A673 (cell line): ENCODE measurements at regions not wholly inside any gene's neighbourhood (a gene's known extent, or its start where the extent isn't known, plus 50 kb on each side); places are given as distances from the start of the nearest gene placed in this dataset.

Experiments used
- EZH2 ChIP-seq: fragments of 200-600 bp; sonication (generic); IDR thresholded peaks from 2 replicates; pipeline ENCODE4 v1.6.1; 2017; ENCODE audit warnings: borderline replicate concordance, low read depth, mild to moderate bottlenecking, mixed read lengths, antibody characterized with exemption, low read length; ENCODE audit not compliant: poor library complexity, severe bottlenecking
- TF ChIP-seq, protein P1 (sequence below): fragments of 300-800, 200-600 bp; sonication (generic); conservative IDR thresholded peaks from 2 replicates; pipeline ENCODE4 v1.5.1; 2017; ENCODE audit warnings: low read depth, mild to moderate bottlenecking, antibody characterized with exemption, low read length, moderate library complexity, mixed read lengths

GRCh38 chr2:48249631-48250473 lies 64.6 kb upstream of the FOXN2 start:
- TF ChIP-seq, protein P1, sequence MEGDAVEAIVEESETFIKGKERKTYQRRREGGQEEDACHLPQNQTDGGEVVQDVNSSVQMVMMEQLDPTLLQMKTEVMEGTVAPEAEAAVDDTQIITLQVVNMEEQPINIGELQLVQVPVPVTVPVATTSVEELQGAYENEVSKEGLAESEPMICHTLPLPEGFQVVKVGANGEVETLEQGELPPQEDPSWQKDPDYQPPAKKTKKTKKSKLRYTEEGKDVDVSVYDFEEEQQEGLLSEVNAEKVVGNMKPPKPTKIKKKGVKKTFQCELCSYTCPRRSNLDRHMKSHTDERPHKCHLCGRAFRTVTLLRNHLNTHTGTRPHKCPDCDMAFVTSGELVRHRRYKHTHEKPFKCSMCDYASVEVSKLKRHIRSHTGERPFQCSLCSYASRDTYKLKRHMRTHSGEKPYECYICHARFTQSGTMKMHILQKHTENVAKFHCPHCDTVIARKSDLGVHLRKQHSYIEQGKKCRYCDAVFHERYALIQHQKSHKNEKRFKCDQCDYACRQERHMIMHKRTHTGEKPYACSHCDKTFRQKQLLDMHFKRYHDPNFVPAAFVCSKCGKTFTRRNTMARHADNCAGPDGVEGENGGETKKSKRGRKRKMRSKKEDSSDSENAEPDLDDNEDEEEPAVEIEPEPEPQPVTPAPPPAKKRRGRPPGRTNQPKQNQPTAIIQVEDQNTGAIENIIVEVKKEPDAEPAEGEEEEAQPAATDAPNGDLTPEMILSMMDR = no peak
- no peak for TF ChIP-seq EZH2
